MCF 10A (cell line): ENCODE measurements at regions not wholly inside any gene's neighbourhood (a gene's known extent, or its start where the extent isn't known, plus 50 kb on each side); places are given as distances from the start of the nearest gene placed in this dataset.

ENCODE experiments used
- BruUV-seq: library from RNA; stranded (reverse); fragments of 400-500 nt; replicated peaks from 2 replicates; lab custom pipeline; 2021; lab: Mats Ljungman, UMichigan
- CTCF ChIA-PET: fragments of 300-600 bp; sonication (Branson Sonifier 250); formaldehyde crosslinking; extraction: SDS; loops from one replicate; lab custom pipeline; 2021; ENCODE audit warnings: antibody characterized with exemption, inconsistent platforms; lab: Yijun Ruan, JAX
- POLR2A ChIA-PET: fragments of 300-600, 350-650 bp; sonication (Branson Sonifier 250); formaldehyde crosslinking; extraction: SDS; loops from one replicate; lab custom pipeline; 2020; ENCODE audit warnings: antibody characterized with exemption, inconsistent platforms; lab: Yijun Ruan, JAX
- DNase-seq: peaks from one replicate; pipeline ENCODE4 v3.0.0-alpha.2; 2018; ENCODE audit not compliant: unreplicated experiment
- H3K27ac Mint-ChIP-seq: one replicate; pipeline ENCODE4 v1.8.0; 2022; ENCODE audit warnings: mild to moderate bottlenecking, low read depth, mixed read lengths; ENCODE audit not compliant: unreplicated experiment
- H3K27me3 Mint-ChIP-seq: one replicate; pipeline ENCODE4 v1.8.0; 2022; ENCODE audit warnings: mixed read lengths; ENCODE audit not compliant: insufficient read depth, unreplicated experiment
- H3K36me3 Mint-ChIP-seq: one replicate; pipeline ENCODE4 v1.8.0; 2022; ENCODE audit warnings: mild to moderate bottlenecking, moderate library complexity, mixed read lengths; ENCODE audit not compliant: insufficient read depth, unreplicated experiment
- H3K4me1 Mint-ChIP-seq: one replicate; pipeline ENCODE4 v1.8.0; 2022; ENCODE audit warnings: mixed read lengths; ENCODE audit not compliant: insufficient read depth, unreplicated experiment
- H3K4me3 Mint-ChIP-seq: one replicate; pipeline ENCODE4 v1.8.0; 2022; ENCODE audit warnings: mild to moderate bottlenecking, moderate library complexity, mixed read lengths; ENCODE audit not compliant: unreplicated experiment
- H3K9me3 Mint-ChIP-seq: one replicate; pipeline ENCODE4 v1.8.0; 2022; ENCODE audit warnings: mixed read lengths; ENCODE audit not compliant: unreplicated experiment
- CTCF ChIP-seq: fragments of 200-600 bp; IDR thresholded peaks from one replicate; pipeline ENCODE4 v1.8.0; 2022; ENCODE audit warnings: antibody characterized with exemption, mild to moderate bottlenecking; ENCODE audit not compliant: unreplicated experiment
- intact Hi-C: fragments of 100-400 bp; cut with micrococcal nuclease; formaldehyde crosslinking; loops from 2 replicates; pipeline ENCODE4 v1.14.1; 2022

DNA sequence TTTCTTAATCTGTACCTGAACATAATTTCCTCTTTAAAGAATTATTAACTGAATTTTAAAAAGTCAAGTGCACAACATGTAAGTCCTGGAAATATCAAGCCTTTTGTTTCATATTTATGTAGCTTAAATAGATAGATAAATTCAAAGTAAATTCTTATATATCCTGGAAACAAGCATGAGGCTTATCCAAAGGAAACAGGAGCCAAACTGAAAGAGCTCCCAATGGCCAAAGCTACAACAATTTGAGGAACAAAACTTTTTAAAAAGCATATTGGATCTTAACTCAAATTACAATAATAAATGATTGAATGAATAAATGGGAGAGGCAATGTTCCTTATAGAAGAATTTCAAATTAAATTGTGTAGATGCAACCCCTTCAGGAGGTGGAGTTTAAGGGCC, 679.1 kb downstream of the METTL4 start:
- intact Hi-C loops: no loop called here
- no peak overlapping the region for H3K4me3 Mint-ChIP-seq
- ChIA-PET CTCF (interaction anchor here (0.6 kb wide), 1 partner anchor 158 kb away, joined by 3 read pairs; no protein-coding TSS in a partner anchor), POLR2A (interaction anchor here (1.9 kb wide), 1 partner anchor 14 kb away, joined by 7 read pairs; no protein-coding TSS in a partner anchor)
- H3K36me3 Mint-ChIP-seq: no peaks in the 10 kb centered on the region
- no peaks in the 10 kb centered on the region for H3K4me1 Mint-ChIP-seq
- no TSS peak for BruUV-seq
- H3K9me3 Mint-ChIP-seq: no peaks in the 10 kb centered on the region
- no peak for DNase-seq
- no peak for TF ChIP-seq CTCF
- no peaks in the 10 kb centered on the region for H3K27me3 Mint-ChIP-seq
- no peak overlapping the region for H3K27ac Mint-ChIP-seq

DNA sequence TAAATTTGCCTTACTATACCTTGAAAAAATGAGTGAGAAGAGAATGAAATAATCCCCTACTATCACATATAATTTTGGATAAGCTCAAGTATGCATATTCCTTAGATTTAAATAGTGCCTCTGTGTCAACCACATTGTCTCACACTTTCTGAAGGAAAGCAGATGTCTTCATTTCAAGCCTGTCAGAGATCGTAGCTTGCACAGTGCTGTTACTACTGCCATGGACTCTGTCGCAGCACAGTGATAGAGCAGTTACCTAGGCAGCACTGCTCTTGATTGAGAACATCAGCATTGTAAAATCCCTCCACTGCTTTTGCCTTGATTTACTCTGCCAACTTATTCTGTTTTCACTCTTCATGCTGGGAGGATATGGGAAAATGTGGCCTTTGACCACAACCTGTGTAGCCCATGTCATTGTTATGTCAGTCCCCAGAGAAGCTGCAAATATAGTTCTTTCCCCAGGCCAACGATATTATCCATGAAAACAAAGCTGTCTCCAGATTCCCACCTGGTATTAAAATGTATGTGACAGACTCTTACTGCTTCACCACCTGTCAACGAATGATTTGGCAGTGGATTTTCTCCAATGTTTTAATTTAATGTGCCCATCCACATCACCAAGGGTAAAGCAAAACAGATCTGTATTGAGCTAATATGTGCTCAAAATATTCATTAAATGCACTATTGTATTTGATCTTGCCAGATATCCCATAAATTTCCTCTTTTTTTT, 675.7 kb downstream of the METTL4 start:
- H3K4me1 Mint-ChIP-seq: no peaks in the 10 kb centered on the region
- intact Hi-C loops: no loop called here
- no peaks in the 10 kb centered on the region for H3K9me3 Mint-ChIP-seq
- no TSS peak for BruUV-seq
- ChIA-PET POLR2A (no interaction called here), CTCF (interaction anchor here (0.6 to 0.8 kb wide), 3 partner anchors 328 to 969 kb away, joined by 3 read pairs; no protein-coding TSS in a partner anchor)
- no peak for DNase-seq
- no peak for TF ChIP-seq CTCF
- H3K27me3 Mint-ChIP-seq: no peaks in the 10 kb centered on the region
- no peak overlapping the region for H3K27ac Mint-ChIP-seq
- H3K36me3 Mint-ChIP-seq: no peaks in the 10 kb centered on the region
- no peak overlapping the region for H3K4me3 Mint-ChIP-seq

DNA sequence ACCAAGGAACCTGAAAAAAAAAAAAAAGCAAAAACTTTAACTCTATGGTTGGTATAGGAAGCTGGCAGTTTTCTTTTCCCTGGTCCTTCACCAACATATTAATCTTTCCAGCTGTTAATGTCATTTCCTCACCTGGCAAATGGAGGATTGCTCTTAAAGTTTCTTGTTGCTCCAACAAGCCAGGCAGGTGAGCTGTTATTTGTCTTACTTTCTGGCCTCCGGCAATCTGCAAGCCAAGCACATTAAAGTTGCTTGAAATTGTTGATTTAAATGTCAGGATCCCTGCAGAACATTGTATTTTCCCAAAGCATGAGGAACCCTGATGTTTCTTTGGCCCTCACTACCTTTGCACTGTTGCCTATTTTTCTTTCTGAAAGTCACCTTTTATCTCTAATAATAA, 664.9 kb downstream of the METTL4 start:
- no peak overlapping the region for H3K4me3 Mint-ChIP-seq
- peak; percentile 2 for DNase-seq
- intact Hi-C loops: no loop called here
- ChIA-PET POLR2A (interaction anchor here (0.6 to 1.2 kb wide), 3 partner anchors 15 to 1093 kb away, joined by 3 to 7 read pairs (median 3); no protein-coding TSS in a partner anchor), CTCF (interaction anchor here (0.6 to 1.5 kb wide), 3 partner anchors 17 to 134 kb away, joined by 3 to 4 read pairs (median 3); no protein-coding TSS in a partner anchor)
- peaks cover 8% of the 10 kb centered on the region for H3K9me3 Mint-ChIP-seq
- H3K27me3 Mint-ChIP-seq: no peaks in the 10 kb centered on the region
- peaks cover 11% of the 10 kb centered on the region for H3K4me1 Mint-ChIP-seq
- no peaks in the 10 kb centered on the region for H3K36me3 Mint-ChIP-seq
- no peak overlapping the region for H3K27ac Mint-ChIP-seq
- no TSS peak for BruUV-seq
- no peak for TF ChIP-seq CTCF

DNA sequence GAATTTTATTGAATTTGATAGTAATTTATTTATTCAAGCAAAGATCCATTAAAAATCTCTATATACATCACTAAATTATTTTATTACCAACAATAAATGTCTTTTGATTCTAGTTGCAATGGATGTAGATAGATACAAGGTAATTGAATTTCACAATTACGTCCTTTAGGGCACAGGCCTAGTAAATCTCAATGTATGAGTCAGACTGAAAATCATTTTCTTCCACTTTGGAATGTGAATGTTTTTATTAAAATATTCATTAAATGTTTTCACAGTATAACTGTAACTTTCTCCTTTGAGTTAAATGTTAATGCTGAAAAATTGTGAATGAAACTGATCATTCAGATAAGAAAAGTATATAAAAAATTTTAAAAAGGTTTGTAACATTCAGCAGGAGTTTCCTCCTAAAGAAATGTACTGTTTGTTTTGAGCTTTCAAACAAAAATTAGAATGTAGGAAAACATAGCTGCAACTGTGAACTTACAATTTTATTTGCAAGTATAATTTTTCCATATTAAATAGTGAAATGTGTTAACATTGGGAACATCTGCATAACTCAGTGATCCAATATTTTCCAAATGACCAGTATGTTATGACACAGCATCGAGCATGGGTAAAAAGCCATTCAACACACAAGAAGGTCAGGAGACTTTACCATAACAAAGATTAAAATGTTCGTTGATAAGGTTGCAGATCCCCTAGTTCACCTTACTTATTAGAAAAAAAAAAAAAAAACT, 663.7 kb downstream of the METTL4 start:
- Mint-ChIP-seq H3K4me3 (no peak overlapping the region), H3K36me3 (no peaks in the 10 kb centered on the region), H3K4me1 (peaks cover 11% of the 10 kb centered on the region), H3K9me3 (peaks cover 8% of the 10 kb centered on the region), H3K27ac (peak overlapping the region; percentile 64), H3K27me3 (no peaks in the 10 kb centered on the region)
- TF ChIP-seq CTCF: no peak
- intact Hi-C loops: no loop called here
- CTCF ChIA-PET: interaction anchor here (0.6 kb wide), 1 partner anchor 316 kb away, joined by 3 read pairs; no protein-coding TSS in a partner anchor
- DNase-seq: peak; percentile 16
- POLR2A ChIA-PET: interaction anchor here (0.7 kb wide), 1 partner anchor 127 kb away, joined by 3 read pairs; no protein-coding TSS in a partner anchor
- BruUV-seq: no TSS peak
